GOT3 (cell line): ENCODE measurements at regions not wholly inside any gene's neighbourhood (a gene's known extent, or its start where the extent isn't known, plus 50 kb on each side); places are given as distances from the start of the nearest gene placed in this dataset.
"Not testable (repeated sequence)": the region's sequence is repeated elsewhere in the genome, so short reads cannot be mapped to it uniquely, and the experiment has no call there.

Experiments used
- DNase-seq: peaks from one replicate; lab custom pipeline; 2025; ENCODE audit warnings: mixed read lengths; lab: John Stamatoyannopoulos, UW

DNA sequence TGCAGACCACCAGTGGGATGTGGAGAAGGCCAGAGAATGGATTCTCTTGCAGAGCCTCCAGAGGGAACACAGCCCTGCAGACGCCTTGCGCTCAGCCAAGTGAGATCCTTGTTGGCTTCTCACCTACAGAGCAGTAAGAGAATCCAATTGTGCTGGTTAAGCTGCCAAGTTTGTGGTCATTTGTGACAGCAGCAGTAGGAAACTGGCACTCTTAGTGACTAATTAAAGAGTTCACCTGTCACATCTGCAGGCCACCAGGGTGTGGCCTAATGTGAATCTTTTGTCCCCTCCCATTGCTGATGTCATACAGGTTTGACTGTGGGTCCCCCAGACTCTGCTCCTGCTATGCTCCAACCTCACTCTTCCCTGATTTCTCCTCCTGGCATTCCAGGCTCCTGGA lies 235.9 kb downstream of the TFCP2L1 start:
- no peak for DNase-seq

GRCh38 chr2:121049950-121050585 lies 234.9 kb downstream of the TFCP2L1 start:
- no peak for DNase-seq

- DNase-seq = no peak
These were observed 233.7 kb downstream of the TFCP2L1 start for GRCh38 chr2:121051311-121051710.

DNA sequence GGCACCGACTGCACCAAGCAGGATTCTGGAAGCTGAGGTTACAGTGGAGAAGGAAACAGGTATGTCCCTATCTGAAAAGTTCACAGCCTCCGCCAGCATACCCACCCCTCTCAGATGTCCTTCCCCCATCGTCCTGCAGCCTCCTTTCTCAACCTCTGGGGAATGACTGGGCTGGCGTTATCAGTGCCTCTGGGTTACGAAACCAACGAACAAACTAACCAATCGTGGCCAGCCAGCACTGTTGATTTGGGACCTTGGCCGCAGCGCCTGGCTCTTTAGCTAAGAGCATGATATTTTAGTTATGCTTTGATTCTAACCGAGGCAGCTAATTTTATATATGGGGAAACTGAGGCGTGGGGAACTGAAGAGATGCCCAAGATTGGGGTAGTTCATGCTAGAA lies 233.0 kb downstream of the TFCP2L1 start:
- no peak for DNase-seq

DNA sequence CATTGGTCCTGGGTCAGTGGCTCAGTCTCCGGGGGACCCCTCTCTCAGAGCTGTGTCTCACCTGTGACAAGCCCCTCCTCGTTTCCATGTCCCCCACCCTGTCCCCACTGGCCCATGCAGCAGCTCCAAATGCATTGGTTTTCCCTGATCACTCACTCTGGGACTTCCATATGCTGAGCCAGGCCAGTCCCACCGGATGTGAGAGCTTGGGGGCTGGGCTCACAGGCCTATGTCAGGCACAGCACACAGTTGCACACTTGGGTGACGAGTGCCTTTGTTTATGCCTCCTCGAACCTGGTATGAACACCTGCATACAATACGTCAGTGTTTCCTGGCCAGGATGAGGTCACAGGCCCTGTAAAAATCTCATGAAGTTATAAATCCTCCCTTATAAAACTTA lies 232.5 kb downstream of the TFCP2L1 start:
- no peak for DNase-seq

GRCh38 chr2:121055088-121055487 lies 229.9 kb downstream of the TFCP2L1 start:
- DNase-seq = no peak

DNA sequence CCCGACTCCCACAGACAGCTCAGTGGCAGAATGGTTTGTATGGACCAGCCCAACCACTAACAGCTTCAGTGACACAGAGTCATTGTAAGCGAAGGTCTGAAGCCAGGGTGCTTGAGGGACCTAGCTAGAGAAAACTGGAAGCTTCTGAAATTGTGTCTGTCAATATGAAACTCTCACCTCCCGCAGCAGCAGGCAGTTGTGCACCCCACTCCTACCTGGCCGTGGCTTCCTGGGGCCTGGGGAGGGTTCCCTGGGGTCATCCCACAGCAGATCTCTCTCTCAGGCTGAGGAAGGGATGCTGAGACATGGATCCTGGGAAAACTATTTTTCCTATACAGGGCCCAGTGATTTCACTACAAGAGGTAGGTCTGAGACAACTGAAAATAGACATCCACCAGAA lies 229.5 kb downstream of the TFCP2L1 start:
- no peak for DNase-seq

- no peak for DNase-seq
These were observed 226.0 kb downstream of the TFCP2L1 start for GRCh38 chr2:121058852-121059558.

GRCh38 chr2:121059651-121060649 lies 225.1 kb downstream of the TFCP2L1 start:
- DNase-seq = no peak

DNA sequence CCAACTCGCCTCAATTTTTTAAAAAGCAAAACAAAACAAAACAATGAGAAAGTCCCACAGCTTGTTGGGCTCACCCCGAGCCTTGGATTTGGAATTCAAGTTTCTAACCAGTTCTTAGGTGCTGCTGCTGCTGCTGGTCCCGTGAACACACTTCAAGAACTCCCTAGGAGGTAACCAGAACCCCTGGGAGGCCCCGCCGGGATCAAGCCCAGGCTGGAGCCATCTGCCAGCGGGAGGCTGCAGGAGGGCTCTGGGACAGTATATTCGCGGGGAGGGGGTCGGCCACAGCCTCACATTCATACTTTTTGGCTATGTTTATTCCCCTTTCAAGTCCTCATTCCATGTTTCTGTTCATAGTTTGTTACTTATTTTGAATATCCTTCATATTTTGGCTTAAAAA lies 223.4 kb downstream of the TFCP2L1 start:
- no peak for DNase-seq

DNA sequence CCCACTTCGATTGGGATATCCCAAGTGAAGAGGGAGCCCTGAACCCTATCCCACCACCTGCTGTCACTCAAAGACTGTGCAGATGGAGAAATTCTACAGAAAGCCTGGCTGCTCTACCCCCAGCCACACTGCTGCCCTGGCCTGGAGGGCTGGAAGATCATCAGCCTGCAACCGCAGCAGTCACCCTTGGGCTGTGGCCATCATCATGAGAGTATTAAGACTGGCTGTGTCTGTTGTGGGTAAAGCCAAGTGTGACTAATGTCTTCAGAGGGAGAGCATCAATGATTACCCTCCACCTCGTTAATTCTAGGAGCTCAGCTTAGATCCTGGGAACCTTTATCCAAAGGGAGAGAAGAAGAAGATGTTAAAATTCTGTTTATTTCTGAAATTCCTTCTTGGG lies 221.5 kb downstream of the TFCP2L1 start:
- no peak for DNase-seq

DNA sequence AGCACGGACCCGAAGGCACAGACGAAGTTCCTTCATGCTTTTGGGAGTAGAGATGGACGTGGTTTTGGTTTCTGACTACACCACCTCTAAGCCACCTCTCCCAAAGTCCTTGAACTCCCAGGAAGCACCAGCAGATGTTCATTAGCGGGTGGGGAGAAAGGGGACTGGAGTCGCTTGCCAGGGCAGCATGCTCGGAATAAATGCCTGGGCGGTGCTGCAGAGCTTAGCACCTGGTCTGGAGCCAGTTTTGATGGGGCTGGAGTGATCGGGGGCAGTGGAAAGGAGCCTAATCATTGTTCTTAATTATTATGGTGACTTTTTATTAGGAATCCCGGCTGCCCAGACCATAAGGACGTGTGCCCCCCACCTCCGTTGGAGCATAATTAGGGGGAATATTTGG lies 220.8 kb downstream of the TFCP2L1 start:
- no peak for DNase-seq

DNA sequence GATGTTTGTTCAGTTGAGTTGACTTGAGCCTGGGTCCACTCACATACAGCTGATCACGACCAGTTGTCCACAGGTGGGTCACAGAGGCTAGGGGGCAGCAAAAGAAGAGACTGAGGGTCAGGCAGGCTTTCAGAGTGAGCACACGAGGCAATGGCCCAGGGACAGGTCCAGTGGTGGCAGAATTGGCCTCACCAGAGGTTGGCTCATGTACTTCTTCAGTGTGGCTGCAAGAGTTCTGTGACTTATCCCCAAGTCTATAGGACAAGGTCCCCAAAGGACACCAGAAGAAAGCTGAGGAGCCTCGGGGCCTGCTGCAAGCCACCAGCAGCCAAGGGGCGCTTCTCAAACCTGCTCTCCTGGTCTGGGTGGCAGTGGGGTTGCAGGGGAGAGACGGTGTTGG lies 219.8 kb downstream of the TFCP2L1 start:
- DNase-seq = no peak

DNA sequence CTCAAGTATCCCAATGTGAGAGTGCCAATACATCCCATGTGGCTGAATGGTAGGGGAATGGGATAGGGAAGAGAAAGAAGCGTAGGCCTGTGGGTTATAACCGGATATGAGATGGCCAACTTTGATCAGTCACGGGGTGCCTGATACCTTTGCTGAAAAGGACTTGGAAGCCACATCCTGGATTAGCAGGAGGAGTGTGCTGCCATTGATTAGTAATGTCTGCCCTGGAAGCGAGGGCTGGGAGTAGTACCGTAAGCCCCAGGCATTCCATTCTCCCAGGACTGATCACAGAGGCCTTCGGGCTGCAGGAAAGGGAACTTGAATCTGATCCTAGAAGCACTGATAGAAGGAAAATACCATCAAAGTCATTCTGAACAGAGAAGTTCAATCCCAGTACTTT lies 218.5 kb downstream of the TFCP2L1 start:
- no peak for DNase-seq

DNA sequence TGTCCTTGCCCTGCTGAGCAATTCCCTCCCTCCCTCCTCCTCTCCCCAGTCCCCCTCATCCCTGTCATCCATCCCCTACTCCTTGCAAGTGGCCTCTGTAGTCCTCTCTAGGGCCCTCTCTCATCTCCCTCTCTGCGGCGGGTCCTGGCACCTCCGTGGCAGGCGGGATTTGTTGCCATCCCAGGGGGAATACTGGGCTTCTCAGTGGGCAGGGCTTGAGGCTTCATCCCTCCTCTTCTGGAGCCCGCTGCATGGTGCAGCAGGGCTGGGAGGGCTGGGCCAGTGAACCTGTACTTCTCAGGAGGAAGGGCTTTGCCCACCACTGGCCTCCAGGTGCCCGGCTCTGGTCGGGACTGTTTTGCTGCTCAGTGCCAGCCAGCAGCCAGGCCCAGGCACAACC lies 216.2 kb downstream of the TFCP2L1 start:
- DNase-seq = no peak

DNA sequence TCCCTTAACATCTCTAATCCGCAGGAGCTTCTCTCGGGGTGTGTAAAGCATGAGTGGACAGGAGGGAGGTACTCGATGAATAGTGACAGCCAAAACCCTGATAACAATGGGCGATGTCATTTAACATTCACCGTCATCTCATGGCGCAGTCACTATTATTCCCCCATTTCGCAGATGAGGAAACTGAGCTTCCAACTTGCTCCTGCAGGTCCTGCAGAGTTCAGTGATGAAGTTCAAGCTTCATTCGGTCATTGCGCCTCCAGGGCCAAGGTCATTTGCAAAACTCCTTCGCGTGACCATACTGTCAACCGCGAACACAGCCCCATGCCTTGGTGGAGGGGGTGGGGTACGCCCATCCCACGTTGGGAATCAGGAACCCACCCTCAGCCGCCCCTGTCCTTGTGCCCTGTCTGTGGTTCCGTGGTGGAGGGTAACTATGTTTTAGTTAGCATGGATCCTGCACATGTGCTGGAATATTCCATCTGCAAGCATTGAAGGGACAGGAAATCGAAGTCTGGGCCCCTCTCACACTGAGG lies 215.5 kb downstream of the TFCP2L1 start:
- DNase-seq = no peak

- not testable (repeated sequence) for DNase-seq
These were observed 214.9 kb downstream of the TFCP2L1 start for GRCh38 chr2:121070061-121070460.

- DNase-seq = peak; percentile 11
These were observed 213.9 kb downstream of the TFCP2L1 start for GRCh38 chr2:121071034-121071504.

GRCh38 chr2:121072784-121073183 lies 212.2 kb downstream of the TFCP2L1 start:
- no peak for DNase-seq

DNA sequence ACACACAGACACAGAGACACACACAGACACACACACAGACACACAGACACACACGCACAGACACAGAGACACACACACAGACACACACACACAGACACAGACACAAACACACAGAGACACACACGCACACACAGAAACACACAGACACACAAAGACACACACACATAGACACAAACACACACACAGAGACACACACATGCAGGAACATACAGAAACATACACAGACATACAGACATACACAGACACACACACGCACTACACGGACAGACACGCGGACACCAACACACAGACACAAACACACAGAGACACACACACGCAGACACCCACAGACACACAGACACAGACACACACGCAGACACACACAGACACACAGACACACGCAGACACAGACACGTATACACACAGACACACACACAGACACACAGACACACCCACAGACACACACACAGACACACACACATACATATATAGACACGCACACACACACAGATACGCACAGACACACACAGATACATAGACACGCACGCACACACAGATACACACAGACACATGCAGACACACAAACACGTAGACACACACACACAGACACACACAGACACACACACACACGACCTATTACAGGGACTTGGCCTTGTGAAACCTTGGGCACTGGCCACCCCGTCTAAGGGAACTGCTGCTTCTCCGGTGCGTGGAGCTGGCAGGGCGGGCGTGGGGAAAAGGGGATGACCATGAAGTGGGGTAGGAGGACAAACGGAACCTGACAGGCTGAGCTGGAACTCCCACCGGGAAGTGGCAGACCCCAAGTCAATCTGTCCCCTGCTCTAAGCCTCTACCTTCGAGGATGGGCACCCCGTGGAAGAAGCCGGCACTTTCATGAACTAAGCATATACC lies 211.4 kb downstream of the TFCP2L1 start:
- no peak for DNase-seq

- no peak for DNase-seq
These were observed 210.6 kb downstream of the TFCP2L1 start for GRCh38 chr2:121074293-121074932.
